Kidney (tissue), 13 donors: ENCODE measurements at regions not wholly inside any gene's neighbourhood (a gene's known extent, or its start where the extent isn't known, plus 50 kb on each side); places are given as distances from the start of the nearest gene placed in this dataset.

Experiments used
- DNase-seq, 5 donors: peaks; one replicate each; pipeline ENCODE4 v3.0.0-alpha.2; 2013 to 2020
- FAIRE-seq: peaks from 2 replicates; lab custom pipeline; 2012; peaks lifted over from hg19 to GRCh38; lab: Jason Lieb, UNC
- H3K27ac ChIP-seq, 2 donors: one replicate each; pipeline ENCODE4 v1.7.0; 2013; ENCODE audit warnings: low read depth in 2 of 2, low read length in 2 of 2, inconsistent platforms in 1 of 2
- H3K27me3 ChIP-seq: one replicate; pipeline ENCODE4 v1.7.1; 2013; ENCODE audit warnings: low read length, inconsistent platforms; ENCODE audit not compliant: control insufficient read depth, insufficient read depth
- H3K36me3 ChIP-seq, 3 donors: one replicate each; pipeline versions ENCODE4 v1.7.0 to v1.7.1; 2013; ENCODE audit warnings: low read length in 3 of 3, control low read depth in 1 of 3, inconsistent platforms in 1 of 3; ENCODE audit not compliant: insufficient read depth in 3 of 3, control insufficient read depth in 2 of 3
- H3K4me1 ChIP-seq, 3 donors: one replicate each; pipeline versions ENCODE4 v1.7.0 to v1.7.1; 2013; ENCODE audit warnings: low read length in 3 of 3, inconsistent platforms in 1 of 3, low read depth in 1 of 3; ENCODE audit not compliant: control insufficient read depth in 2 of 3, insufficient read depth in 2 of 3
- H3K4me3 ChIP-seq, 3 donors: one replicate each; pipeline versions ENCODE4 v1.7.0 to v1.8.1; 2013; ENCODE audit warnings: low read length in 3 of 3, control low read depth in 1 of 3, inconsistent platforms in 1 of 3
- H3K9ac ChIP-seq, 3 donors: one replicate each; pipeline versions ENCODE4 v1.7.0 to v1.7.1; 2013; ENCODE audit warnings: low read length in 3 of 3, control low read depth in 1 of 3, inconsistent platforms in 1 of 3
- H3K9me3 ChIP-seq, 3 donors: one replicate each; pipeline versions ENCODE4 v1.7.0 to v1.7.1; 2013; ENCODE audit warnings: low read length in 3 of 3, control low read depth in 1 of 3, inconsistent platforms in 1 of 3; ENCODE audit not compliant: control insufficient read depth in 2 of 3, insufficient read depth in 1 of 3
- intact Hi-C: fragments of 100-400 bp; cut with DNase I; formaldehyde crosslinking; loops from one replicate; pipeline ENCODE4 v1.11.1; 2022
- TF ChIP-seq, protein P1 (sequence below): IDR thresholded peaks from 3 replicates; pipeline ENCODE4 v1.5.1; 2012; ENCODE audit warnings: mild to moderate bottlenecking, moderate library complexity, borderline replicate concordance; ENCODE audit not compliant: insufficient read depth; ENCODE audit errors: extremely low read depth
- donor health status: control.
- donor health status: control.
- donor health status: control.
- donor health status: control.
- donor health status: control.
- donor health status: DM: yes; HTN: yes; CAD: no.
- donor health status: Normal renal cell carcinoma (clear cell type).

DNA sequence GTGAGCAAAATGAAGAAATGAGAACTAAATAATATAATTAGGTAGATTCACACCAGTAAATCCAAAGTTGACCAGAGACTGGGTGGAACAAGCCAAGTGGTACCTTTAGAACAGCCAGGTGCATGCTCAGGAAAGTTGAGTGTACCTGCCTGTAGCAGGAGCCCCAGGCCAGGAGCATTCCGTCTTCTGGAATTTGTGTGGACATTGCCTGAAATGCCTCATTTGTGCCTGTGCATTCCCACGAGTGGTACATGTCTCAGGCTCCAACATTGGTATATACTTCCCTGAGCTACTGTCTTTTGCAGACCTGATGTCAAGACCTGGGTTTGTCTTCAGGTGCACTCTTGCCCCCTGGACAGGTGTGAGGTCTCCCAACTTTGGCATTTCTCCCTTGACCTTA lies 187.6 kb upstream of the NECTIN1 start:
- Histone ChIP-seq H3K9ac (no peak overlapping the region), H3K27ac (no peak overlapping the region), H3K36me3 (no peaks in the 10 kb centered on the region), H3K4me1 (no peaks in the 10 kb centered on the region), H3K27me3 (no peaks in the 10 kb centered on the region), H3K9me3 (no peaks in the 10 kb centered on the region), H3K4me3 (no peak overlapping the region)
- FAIRE-seq = no peak
- TF ChIP-seq, protein P1, sequence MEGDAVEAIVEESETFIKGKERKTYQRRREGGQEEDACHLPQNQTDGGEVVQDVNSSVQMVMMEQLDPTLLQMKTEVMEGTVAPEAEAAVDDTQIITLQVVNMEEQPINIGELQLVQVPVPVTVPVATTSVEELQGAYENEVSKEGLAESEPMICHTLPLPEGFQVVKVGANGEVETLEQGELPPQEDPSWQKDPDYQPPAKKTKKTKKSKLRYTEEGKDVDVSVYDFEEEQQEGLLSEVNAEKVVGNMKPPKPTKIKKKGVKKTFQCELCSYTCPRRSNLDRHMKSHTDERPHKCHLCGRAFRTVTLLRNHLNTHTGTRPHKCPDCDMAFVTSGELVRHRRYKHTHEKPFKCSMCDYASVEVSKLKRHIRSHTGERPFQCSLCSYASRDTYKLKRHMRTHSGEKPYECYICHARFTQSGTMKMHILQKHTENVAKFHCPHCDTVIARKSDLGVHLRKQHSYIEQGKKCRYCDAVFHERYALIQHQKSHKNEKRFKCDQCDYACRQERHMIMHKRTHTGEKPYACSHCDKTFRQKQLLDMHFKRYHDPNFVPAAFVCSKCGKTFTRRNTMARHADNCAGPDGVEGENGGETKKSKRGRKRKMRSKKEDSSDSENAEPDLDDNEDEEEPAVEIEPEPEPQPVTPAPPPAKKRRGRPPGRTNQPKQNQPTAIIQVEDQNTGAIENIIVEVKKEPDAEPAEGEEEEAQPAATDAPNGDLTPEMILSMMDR = no peak
- no peak for DNase-seq
- intact Hi-C loops = no loop called here

DNA sequence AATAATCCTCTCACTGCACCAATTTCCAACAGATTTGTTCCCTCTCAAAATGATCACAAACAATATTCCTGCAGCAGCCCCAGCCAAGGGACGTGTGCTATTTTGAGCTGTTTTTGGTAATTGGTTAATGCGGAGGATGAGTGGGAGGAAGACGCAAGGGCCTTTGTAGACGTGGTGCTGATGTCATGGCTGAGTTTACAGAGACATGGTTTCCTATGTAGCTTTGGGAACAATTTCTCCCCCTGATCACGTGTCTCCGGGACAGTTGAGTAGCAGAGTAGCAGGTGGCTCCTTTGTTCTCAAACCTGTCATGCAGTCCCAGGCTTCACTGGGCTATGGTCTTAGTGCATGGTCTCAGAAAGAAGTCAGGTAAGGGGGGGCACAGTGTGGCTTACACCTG lies 183.2 kb upstream of the NECTIN1 start:
- H3K27ac ChIP-seq = no peak overlapping the region
- intact Hi-C loops = no loop called here

DNA sequence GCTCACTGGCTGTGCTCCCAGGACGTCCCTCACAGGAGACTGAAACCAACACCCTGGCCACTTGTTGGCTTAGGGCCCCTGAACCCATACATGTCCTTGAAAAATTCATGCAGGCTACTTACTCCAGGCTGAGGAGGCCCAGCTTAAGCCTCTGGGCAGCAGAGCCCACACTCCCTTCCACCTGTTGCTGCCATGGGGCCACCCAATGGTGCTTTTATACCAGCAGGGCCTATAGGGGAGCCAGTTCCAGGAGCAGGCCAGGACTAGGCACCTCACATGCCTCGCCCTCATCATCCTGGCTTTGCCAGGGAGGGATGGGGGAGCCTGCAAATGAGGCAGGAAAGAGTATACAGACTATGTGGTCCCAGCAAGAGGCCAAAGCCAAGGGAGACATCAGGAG lies 181.7 kb upstream of the NECTIN1 start:
- intact Hi-C loops = no loop called here

More for the DNA sequence above, 183.2 kb upstream of the NECTIN1 start:
- Histone ChIP-seq H3K9ac (no peak overlapping the region), H3K36me3 (no peaks in the 10 kb centered on the region), H3K9me3 (no peaks in the 10 kb centered on the region), H3K27me3 (no peaks in the 10 kb centered on the region), H3K4me1 (peaks cover 0 to 2% (median 0%) of the 10 kb centered on the region in 3 donors), H3K4me3 (no peak overlapping the region)
- TF ChIP-seq, protein P1 = no peak
- no peak for FAIRE-seq
- peak in 2 of 5 donors; percentile 51 to 58 for DNase-seq

More for the DNA sequence above, 181.7 kb upstream of the NECTIN1 start:
- FAIRE-seq (no peak), DNase-seq (no peak)
- no peak overlapping the region for H3K4me3 ChIP-seq
- no peak overlapping the region for H3K9ac ChIP-seq
- peaks cover 0 to 2% (median 0%) of the 10 kb centered on the region in 3 donors for H3K4me1 ChIP-seq
- H3K27ac ChIP-seq = no peak overlapping the region
- TF ChIP-seq, protein P1 = no peak
- H3K36me3 ChIP-seq = no peaks in the 10 kb centered on the region
- no peaks in the 10 kb centered on the region for H3K9me3 ChIP-seq
- H3K27me3 ChIP-seq = no peaks in the 10 kb centered on the region
